ENCODE measurements at regions not wholly inside any gene's neighbourhood (a gene's known extent, or its start where the extent isn't known, plus 50 kb on each side); places are given as distances from the start of the nearest gene placed in this dataset.
"Not testable (repeated sequence)": the region's sequence is repeated elsewhere in the genome, so short reads cannot be mapped to it uniquely, and the experiment has no call there.

DNA sequence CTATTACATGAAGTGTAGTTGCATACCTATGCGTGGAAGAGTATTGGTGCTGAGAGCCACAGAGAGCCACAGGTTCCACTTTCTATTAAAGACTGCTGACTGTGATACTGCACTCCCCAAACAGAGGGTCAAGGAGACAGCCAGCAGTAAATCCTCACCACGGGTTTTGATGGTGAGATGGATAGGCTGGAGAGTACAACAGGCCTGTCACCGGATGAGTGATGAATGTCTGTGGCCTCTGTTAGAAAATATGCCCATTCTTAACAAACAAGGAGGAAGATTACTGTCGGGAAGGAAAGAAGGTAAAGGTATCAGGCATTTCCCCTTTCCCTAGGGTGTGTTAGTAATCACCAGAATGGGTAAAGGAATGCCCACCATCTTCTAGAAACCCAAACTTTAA lies 286.5 kb downstream of the ALDH8A1 start:
- Mint-ChIP-seq H3K27ac (no peak overlapping the region), H3K9me3 (no peaks in the 10 kb centered on the region), H3K4me1 (peaks cover 0 to 3% (median 0%) of the 10 kb centered on the region in 4 donors), H3K27me3 (peaks cover 20% of the 10 kb centered on the region), H3K36me3 (no peaks in the 10 kb centered on the region), H3K4me3 (no peak overlapping the region)
- ATAC-seq (ENCODE audit: low read depth in 2 of 2) (no peak), DNase-seq (no peak)
- Histone ChIP-seq H3K36me3 (ENCODE audit: control insufficient read depth, insufficient read depth, low read length) (no peaks in the 10 kb centered on the region), H3K27me3 (ENCODE audit: control insufficient read depth, insufficient read depth, low read length) (no peaks in the 10 kb centered on the region), H3K27ac (ENCODE audit: insufficient read depth, low read length, poor library complexity, severe bottlenecking) (no peak overlapping the region), H3K4me3 (ENCODE audit: low read depth, low read length) (no peak overlapping the region), H3K4me1 (ENCODE audit: control insufficient read depth, insufficient read depth, low read length, poor library complexity, severe bottlenecking) (no peaks in the 10 kb centered on the region), H3K9me3 (ENCODE audit: control insufficient read depth in 2 of 2, low read length in 2 of 2) (no peaks in the 10 kb centered on the region)

DNA sequence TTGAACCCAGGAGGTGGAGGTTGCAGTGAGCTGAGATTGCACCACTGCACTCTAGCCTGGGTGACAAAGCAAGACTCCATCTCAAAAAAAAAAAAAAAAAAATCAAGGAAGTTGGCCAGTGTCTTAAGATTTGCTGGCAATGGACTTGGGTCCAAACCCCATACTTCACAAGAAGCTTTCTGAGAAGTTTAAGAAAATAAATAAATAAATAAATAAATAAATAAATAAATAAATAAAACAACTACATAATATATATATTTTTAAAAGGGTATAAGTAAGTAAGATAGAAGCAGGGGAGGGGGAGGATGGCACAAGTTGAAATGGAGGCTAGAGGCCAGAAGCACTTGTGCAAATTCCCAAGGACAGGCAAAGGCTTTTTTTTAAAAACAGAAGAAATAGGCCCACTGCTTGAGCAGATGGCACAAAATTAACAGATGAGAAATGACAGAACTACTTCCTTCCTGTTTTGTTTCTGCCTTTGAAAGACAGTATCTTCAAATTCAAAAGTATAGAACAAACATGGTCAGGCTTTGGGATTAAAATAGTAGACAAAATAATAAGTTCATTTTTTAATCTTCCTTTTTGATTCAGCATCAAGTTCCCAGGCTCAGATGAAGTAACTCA lies 287.7 kb downstream of the ALDH8A1 start:
- Histone ChIP-seq H3K27me3 (ENCODE audit: control insufficient read depth, insufficient read depth, low read length) (no peaks in the 10 kb centered on the region), H3K9me3 (ENCODE audit: control insufficient read depth in 2 of 2, low read length in 2 of 2) (no peaks in the 10 kb centered on the region), H3K4me3 (ENCODE audit: low read depth, low read length) (no peak overlapping the region), H3K36me3 (ENCODE audit: control insufficient read depth, insufficient read depth, low read length) (no peaks in the 10 kb centered on the region), H3K27ac (ENCODE audit: insufficient read depth, low read length, poor library complexity, severe bottlenecking) (no peak overlapping the region), H3K4me1 (ENCODE audit: control insufficient read depth, insufficient read depth, low read length, poor library complexity, severe bottlenecking) (no peaks in the 10 kb centered on the region)
- no peaks in the 10 kb centered on the region for H3K9me3 Mint-ChIP-seq
- H3K36me3 Mint-ChIP-seq: no peaks in the 10 kb centered on the region
- peaks cover 0 to 3% (median 0%) of the 10 kb centered on the region in 4 donors for H3K4me1 Mint-ChIP-seq
- peaks cover 20% of the 10 kb centered on the region for H3K27me3 Mint-ChIP-seq
- no peak overlapping the region for H3K4me3 Mint-ChIP-seq
- no peak for ATAC-seq (ENCODE audit: low read depth in 2 of 2)
- H3K27ac Mint-ChIP-seq: no peak overlapping the region
- no peak for DNase-seq

DNA sequence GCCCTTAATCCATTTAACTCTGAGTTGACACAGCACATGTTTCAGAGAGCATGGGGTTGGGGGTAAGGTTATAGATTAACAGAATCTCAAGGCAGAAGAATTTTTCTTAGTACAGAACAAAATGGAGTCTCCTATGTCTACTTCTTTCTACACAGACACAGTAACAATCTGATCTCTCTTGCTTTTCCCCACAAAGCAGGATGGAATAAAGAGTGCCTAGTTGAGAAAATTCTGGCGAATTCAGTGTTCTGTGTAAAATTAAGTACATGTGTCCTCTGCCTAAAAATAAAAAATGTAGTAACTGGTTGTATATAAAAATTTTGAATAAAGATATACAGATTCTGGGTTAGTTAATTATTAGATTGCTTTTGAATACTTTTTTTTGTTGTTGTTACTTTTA lies 290.0 kb downstream of the ALDH8A1 start:
- H3K4me3 ChIP-seq (ENCODE audit: low read depth, low read length); H3K27ac Mint-ChIP-seq; H3K4me1 Mint-ChIP-seq; ATAC-seq (ENCODE audit: low read depth in 2 of 2); H3K27me3 ChIP-seq (ENCODE audit: control insufficient read depth, insufficient read depth, low read length); H3K4me3 Mint-ChIP-seq; H3K9me3 Mint-ChIP-seq; H3K36me3 ChIP-seq (ENCODE audit: control insufficient read depth, insufficient read depth, low read length); DNase-seq; H3K9me3 ChIP-seq (ENCODE audit: control insufficient read depth in 2 of 2, low read length in 2 of 2); H3K4me1 ChIP-seq (ENCODE audit: control insufficient read depth, insufficient read depth, low read length, poor library complexity, severe bottlenecking); H3K27ac ChIP-seq (ENCODE audit: insufficient read depth, low read length, poor library complexity, severe bottlenecking); H3K36me3 Mint-ChIP-seq: not testable (repeated sequence)
- H3K27me3 Mint-ChIP-seq: peaks cover 23% of the 10 kb centered on the region

DNA sequence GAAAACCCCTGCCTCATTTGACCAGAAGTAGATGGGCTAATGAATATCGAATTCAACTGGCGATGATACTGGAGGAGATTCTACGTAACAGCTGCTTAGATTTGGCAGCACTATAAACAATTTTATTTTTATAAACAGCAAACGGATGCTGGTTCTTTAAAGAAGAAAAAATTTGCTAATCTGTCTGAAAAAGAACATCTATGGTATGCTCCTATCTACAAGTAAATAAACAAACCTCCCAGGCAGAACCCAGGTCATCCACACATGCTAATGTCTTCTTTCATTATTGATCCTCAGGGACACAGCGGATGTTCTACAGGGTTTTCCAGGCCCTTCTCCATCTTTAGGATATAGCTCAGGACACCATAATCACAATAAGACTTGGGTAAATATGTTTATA lies 291.3 kb downstream of the ALDH8A1 start:
- no peak for ATAC-seq (ENCODE audit: low read depth in 2 of 2)
- no peak for DNase-seq
- Histone ChIP-seq H3K4me3 (ENCODE audit: low read depth, low read length) (no peak overlapping the region), H3K36me3 (ENCODE audit: control insufficient read depth, insufficient read depth, low read length) (no peaks in the 10 kb centered on the region), H3K9me3 (ENCODE audit: control insufficient read depth in 2 of 2, low read length in 2 of 2) (no peaks in the 10 kb centered on the region), H3K27ac (ENCODE audit: insufficient read depth, low read length, poor library complexity, severe bottlenecking) (no peak overlapping the region), H3K27me3 (ENCODE audit: control insufficient read depth, insufficient read depth, low read length) (peaks cover 1% of the 10 kb centered on the region), H3K4me1 (ENCODE audit: control insufficient read depth, insufficient read depth, low read length, poor library complexity, severe bottlenecking) (no peaks in the 10 kb centered on the region)
- peaks cover 0 to 3% (median 0%) of the 10 kb centered on the region in 4 donors for H3K4me1 Mint-ChIP-seq
- no peak overlapping the region for H3K27ac Mint-ChIP-seq
- H3K4me3 Mint-ChIP-seq: no peak overlapping the region
- peaks cover 0 to 1% (median 0%) of the 10 kb centered on the region in 7 donors for H3K9me3 Mint-ChIP-seq
- H3K36me3 Mint-ChIP-seq: no peaks in the 10 kb centered on the region
- H3K27me3 Mint-ChIP-seq: peaks cover 28% of the 10 kb centered on the region

DNA sequence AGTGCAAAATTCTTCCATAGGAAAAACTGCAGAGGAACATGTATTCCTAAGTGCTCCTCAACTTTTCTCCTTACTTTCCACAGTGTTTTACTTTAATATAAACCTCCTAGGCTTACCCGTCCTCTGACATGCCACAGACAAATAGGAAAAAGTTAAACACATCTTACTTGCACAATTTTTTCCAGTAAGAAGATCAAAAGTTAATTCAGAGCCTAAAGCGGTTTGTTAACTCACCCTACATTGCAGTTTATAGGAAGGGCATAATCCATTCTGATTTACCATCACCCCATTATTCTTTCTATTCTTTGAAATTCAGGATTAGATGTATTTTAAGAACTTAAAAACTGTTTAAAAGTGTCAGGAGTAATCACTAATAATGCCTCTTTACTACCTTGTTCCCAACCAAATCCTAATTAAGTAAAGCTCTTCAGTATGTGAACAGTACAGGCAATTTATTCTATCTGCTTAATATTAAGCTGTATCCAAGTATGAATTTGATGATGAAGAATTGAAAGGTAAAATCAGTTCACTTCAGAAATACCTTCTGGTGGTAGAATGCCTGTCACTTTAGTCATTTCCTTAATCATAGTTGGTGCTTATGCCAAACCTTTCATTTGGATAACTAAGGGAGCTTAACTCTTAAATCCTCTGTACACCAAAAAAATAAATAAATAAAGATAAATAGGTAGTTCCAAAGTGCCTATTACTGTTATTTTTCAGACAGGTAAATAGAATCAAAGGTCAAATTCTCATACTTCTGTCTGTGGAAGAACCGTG lies 292.0 kb downstream of the ALDH8A1 start:
- Histone ChIP-seq H3K36me3 (ENCODE audit: control insufficient read depth, insufficient read depth, low read length) (no peaks in the 10 kb centered on the region), H3K27ac (ENCODE audit: insufficient read depth, low read length, poor library complexity, severe bottlenecking) (no peak overlapping the region), H3K4me1 (ENCODE audit: control insufficient read depth, insufficient read depth, low read length, poor library complexity, severe bottlenecking) (no peaks in the 10 kb centered on the region), H3K4me3 (ENCODE audit: low read depth, low read length) (no peak overlapping the region), H3K27me3 (ENCODE audit: control insufficient read depth, insufficient read depth, low read length) (peaks cover 4% of the 10 kb centered on the region), H3K9me3 (ENCODE audit: control insufficient read depth in 2 of 2, low read length in 2 of 2) (no peaks in the 10 kb centered on the region)
- H3K4me1 Mint-ChIP-seq: peaks cover 0 to 3% (median 0%) of the 10 kb centered on the region in 4 donors
- H3K27me3 Mint-ChIP-seq: peaks cover 28% of the 10 kb centered on the region
- no peaks in the 10 kb centered on the region for H3K36me3 Mint-ChIP-seq
- DNase-seq: no peak
- H3K4me3 Mint-ChIP-seq: no peak overlapping the region
- no peak overlapping the region for H3K27ac Mint-ChIP-seq
- peaks cover 0 to 1% (median 0%) of the 10 kb centered on the region in 7 donors for H3K9me3 Mint-ChIP-seq
- no peak for ATAC-seq (ENCODE audit: low read depth in 2 of 2)

DNA sequence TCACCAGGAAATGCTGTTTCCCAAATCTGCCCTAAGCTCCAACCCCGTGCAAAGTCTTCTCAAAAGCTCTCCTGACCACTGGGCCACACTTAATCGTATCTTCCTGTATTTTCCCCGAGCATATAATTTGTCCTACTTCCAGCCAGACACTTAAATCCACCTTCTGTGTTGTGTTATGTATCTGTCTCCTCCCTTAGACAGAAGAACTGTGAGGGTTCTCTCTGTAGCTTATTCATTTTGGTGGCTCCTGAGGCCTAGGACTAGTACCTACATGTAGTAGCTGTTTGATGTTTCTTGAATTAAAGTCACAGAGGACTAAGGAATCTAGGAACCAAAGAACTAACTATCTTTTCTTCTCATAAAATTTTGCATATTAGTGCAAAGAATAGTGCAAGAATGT lies 292.6 kb downstream of the ALDH8A1 start:
- Histone ChIP-seq H3K4me3 (ENCODE audit: low read depth, low read length) (no peak overlapping the region), H3K4me1 (ENCODE audit: control insufficient read depth, insufficient read depth, low read length, poor library complexity, severe bottlenecking) (no peaks in the 10 kb centered on the region), H3K27ac (ENCODE audit: insufficient read depth, low read length, poor library complexity, severe bottlenecking) (no peak overlapping the region), H3K27me3 (ENCODE audit: control insufficient read depth, insufficient read depth, low read length) (peaks cover 4% of the 10 kb centered on the region), H3K36me3 (ENCODE audit: control insufficient read depth, insufficient read depth, low read length) (no peaks in the 10 kb centered on the region), H3K9me3 (ENCODE audit: control insufficient read depth in 2 of 2, low read length in 2 of 2) (no peaks in the 10 kb centered on the region)
- H3K36me3 Mint-ChIP-seq: no peaks in the 10 kb centered on the region
- no peak overlapping the region for H3K4me3 Mint-ChIP-seq
- peaks cover 0 to under 1% (median 0%) of the 10 kb centered on the region in 4 donors for H3K4me1 Mint-ChIP-seq
- H3K9me3 Mint-ChIP-seq: peaks cover 0 to 1% (median 0%) of the 10 kb centered on the region in 7 donors
- DNase-seq (no peak), ATAC-seq (ENCODE audit: low read depth in 2 of 2) (no peak)
- peaks cover 34% of the 10 kb centered on the region for H3K27me3 Mint-ChIP-seq
- H3K27ac Mint-ChIP-seq: no peak overlapping the region

DNA sequence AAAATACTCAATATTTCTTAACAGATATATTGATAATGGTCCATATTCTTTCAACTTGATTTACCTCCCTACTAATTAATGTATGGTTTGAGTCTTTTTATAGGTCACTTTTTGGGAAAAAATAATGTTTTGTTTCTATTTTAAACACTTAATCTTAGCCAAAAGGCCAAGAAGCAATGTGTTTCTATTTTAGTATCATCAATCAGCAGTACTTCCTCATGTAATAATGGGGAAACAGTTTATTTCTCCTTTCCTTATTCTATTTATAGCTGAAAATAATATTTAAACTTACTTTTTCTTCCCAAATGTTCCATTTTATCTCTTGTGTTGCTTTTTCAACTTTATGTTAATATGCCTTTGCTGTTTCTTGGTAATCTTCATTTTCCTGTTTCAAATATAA lies 295.1 kb downstream of the ALDH8A1 start:
- H3K27me3 ChIP-seq (ENCODE audit: control insufficient read depth, insufficient read depth, low read length): peaks cover 12% of the 10 kb centered on the region
- DNase-seq (no peak), ATAC-seq (ENCODE audit: low read depth in 2 of 2) (no peak)
- Mint-ChIP-seq H3K9me3 (peaks cover 0 to 1% (median 0%) of the 10 kb centered on the region in 7 donors), H3K27ac (no peak overlapping the region), H3K36me3 (no peaks in the 10 kb centered on the region), H3K4me3 (no peak overlapping the region), H3K4me1 (no peaks in the 10 kb centered on the region), H3K27me3 (peaks cover 26% of the 10 kb centered on the region)
- no peaks in the 10 kb centered on the region for H3K36me3 ChIP-seq (ENCODE audit: control insufficient read depth, insufficient read depth, low read length)
- no peaks in the 10 kb centered on the region for H3K9me3 ChIP-seq (ENCODE audit: control insufficient read depth in 2 of 2, low read length in 2 of 2)
- H3K4me1 ChIP-seq (ENCODE audit: control insufficient read depth, insufficient read depth, low read length, poor library complexity, severe bottlenecking): no peaks in the 10 kb centered on the region
- H3K4me3 ChIP-seq (ENCODE audit: low read depth, low read length): no peak overlapping the region
- no peak overlapping the region for H3K27ac ChIP-seq (ENCODE audit: insufficient read depth, low read length, poor library complexity, severe bottlenecking)

DNA sequence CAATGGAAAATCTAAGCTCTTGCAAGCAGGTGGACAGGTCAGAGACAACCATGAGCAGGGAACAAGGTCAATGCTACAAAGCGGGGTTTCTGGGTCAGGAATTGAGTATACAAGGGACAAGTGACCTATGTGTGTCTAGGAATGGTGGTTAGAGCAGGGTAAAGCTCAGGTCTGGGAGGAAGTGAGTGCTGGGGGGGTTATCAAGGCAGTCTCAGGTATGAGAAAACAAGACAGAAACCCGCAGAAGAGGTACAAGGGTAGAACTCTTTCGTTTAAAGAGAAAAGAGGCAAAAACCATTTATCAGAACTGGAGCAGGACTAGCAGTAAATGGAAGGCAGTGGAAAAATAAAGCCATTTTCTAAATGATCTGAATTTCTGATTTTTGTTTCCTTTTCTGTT lies 298.4 kb downstream of the ALDH8A1 start:
- H3K27me3 ChIP-seq (ENCODE audit: control insufficient read depth, insufficient read depth, low read length): peaks cover 12% of the 10 kb centered on the region
- H3K4me3 ChIP-seq (ENCODE audit: low read depth, low read length): no peak overlapping the region
- Mint-ChIP-seq H3K27ac (no peak overlapping the region), H3K36me3 (no peaks in the 10 kb centered on the region), H3K4me1 (no peaks in the 10 kb centered on the region), H3K4me3 (no peak overlapping the region), H3K9me3 (peaks cover 0 to 1% (median 0%) of the 10 kb centered on the region in 7 donors), H3K27me3 (peaks cover 26% of the 10 kb centered on the region)
- no peaks in the 10 kb centered on the region for H3K9me3 ChIP-seq (ENCODE audit: control insufficient read depth in 2 of 2, low read length in 2 of 2)
- H3K27ac ChIP-seq (ENCODE audit: insufficient read depth, low read length, poor library complexity, severe bottlenecking): no peak overlapping the region
- ATAC-seq (ENCODE audit: low read depth in 2 of 2) (no peak), DNase-seq (no peak)
- no peaks in the 10 kb centered on the region for H3K36me3 ChIP-seq (ENCODE audit: control insufficient read depth, insufficient read depth, low read length)
- no peaks in the 10 kb centered on the region for H3K4me1 ChIP-seq (ENCODE audit: control insufficient read depth, insufficient read depth, low read length, poor library complexity, severe bottlenecking)

Measured in CD4-positive, CD25-positive, alpha-beta regulatory T cell (primary cell).